GM12878 (cell line): ENCODE measurements at regions not wholly inside any gene's neighbourhood (a gene's known extent, or its start where the extent isn't known, plus 50 kb on each side); places are given as distances from the start of the nearest gene placed in this dataset.

ENCODE experiments used
- ATAC-seq: fragments of 200-7000 bp; cut with Tn5 transposase; 3 replicates; pipeline ENCODE4 v1.9.1; 2020; ENCODE audit warnings: mild to moderate bottlenecking, moderate library complexity
- BruUV-seq: library from RNA; stranded (reverse); fragments of 400-500 nt; replicated peaks from 2 replicates; lab custom pipeline; 2021; lab: Mats Ljungman, UMichigan
- CTCF ChIA-PET: fragments of 300-600 bp; sonication (Branson Sonifier 250); formaldehyde crosslinking; extraction: SDS; loops from one replicate; lab custom pipeline; 2021; ENCODE audit warnings: inconsistent platforms; lab: Yijun Ruan, JAX
- POLR2A ChIA-PET: fragments of 350-600 bp; formaldehyde crosslinking; extraction: SDS; loops from one replicate; lab custom pipeline; 2021; ENCODE audit warnings: inconsistent platforms; lab: Charles Lee
- RAD21 ChIA-PET: fragments of 300-600 bp; sonication (Branson Sonifier 250); formaldehyde crosslinking; loops from one replicate; lab custom pipeline; 2023; ENCODE audit warnings: antibody characterized with exemption; ENCODE audit not compliant: unreplicated experiment; lab: Charles Lee
- SMC1A ChIA-PET: fragments of 300-600 bp; sonication (Branson Sonifier 250); formaldehyde crosslinking; loops from one replicate; lab custom pipeline; 2023; ENCODE audit not compliant: unreplicated experiment, uncharacterized antibody; lab: Charles Lee
- DNase-seq: peaks from one replicate; pipeline ENCODE4 v3.0.0-alpha.2; 2011; ENCODE audit warnings: low read depth, low spot score
- FAIRE-seq: peaks from 3 replicates; lab custom pipeline; 2011; peaks lifted over from hg19 to GRCh38; lab: Jason Lieb, UNC
- H2AFZ ChIP-seq: 2 replicates; pipeline ENCODE4 v1.6.0; 2011; ENCODE audit warnings: low read depth, low read length, control low read depth; ENCODE audit not compliant: control insufficient read depth
- H3K27ac ChIP-seq: 2 replicates; pipeline ENCODE4 v1.5.1; 2011; ENCODE audit warnings: control low read depth; ENCODE audit not compliant: control insufficient read depth, insufficient read depth
- H3K27me3 ChIP-seq, 2 experiments: replicated peaks in 1 of 2; 2 replicates each; pipeline versions ENCODE4 v1.6.0 to v1.6.1; 2011; ENCODE audit warnings: low read length in 1 of 2; ENCODE audit not compliant: control insufficient read depth in 2 of 2, insufficient read depth in 2 of 2
- H3K36me3 ChIP-seq, 2 experiments: 2 replicates each; pipeline ENCODE4 v1.5.1; 2011; ENCODE audit warnings: low read length in 1 of 2; ENCODE audit not compliant: control insufficient read depth in 2 of 2, insufficient read depth in 2 of 2
- H3K4me1 ChIP-seq: 2 replicates; pipeline ENCODE4 v1.6.1; 2011; ENCODE audit warnings: mild to moderate bottlenecking, low read length, moderate library complexity, mixed read lengths; ENCODE audit not compliant: control insufficient read depth, insufficient read depth
- H3K4me2 ChIP-seq: 2 replicates; pipeline ENCODE4 v1.6.0; 2011; ENCODE audit warnings: control low read depth; ENCODE audit not compliant: control insufficient read depth, insufficient read depth
- H3K4me3 ChIP-seq: fragments of 200-600 bp; sonication (generic); 2 replicates; pipeline ENCODE4 v1.5.1; 2016
- H3K79me2 ChIP-seq: 2 replicates; pipeline ENCODE4 v1.6.0; 2011; ENCODE audit warnings: low read length; ENCODE audit not compliant: control insufficient read depth, insufficient read depth
- H3K9ac ChIP-seq: 2 replicates; pipeline ENCODE4 v1.8.0; 2011; ENCODE audit warnings: low read length, control low read depth, mixed read lengths; ENCODE audit not compliant: control insufficient read depth, insufficient read depth
- H3K9me3 ChIP-seq: replicated peaks from 3 replicates; pipeline ENCODE4 v1.5.1; 2011; ENCODE audit warnings: mild to moderate bottlenecking, low read length; ENCODE audit not compliant: control insufficient read depth, insufficient read depth
- H4K20me1 ChIP-seq: 2 replicates; pipeline ENCODE4 v1.6.0; 2011; ENCODE audit not compliant: control insufficient read depth, insufficient read depth
- BACH1 ChIP-seq: fragments of 450-650 bp; IDR thresholded peaks from 2 replicates; pipeline ENCODE4 v1.6.1; 2017; ENCODE audit warnings: mild to moderate bottlenecking, borderline replicate concordance
- CREM ChIP-seq: IDR thresholded peaks from 2 replicates; pipeline ENCODE4 v1.6.1; 2014; ENCODE audit warnings: antibody characterized with exemption, low read depth
- EED ChIP-seq: sonication (generic); IDR thresholded peaks from 2 replicates; pipeline ENCODE4 v1.6.1; 2016; ENCODE audit warnings: antibody characterized with exemption, low read depth
- EZH2 ChIP-seq: IDR thresholded peaks from 2 replicates; pipeline ENCODE4 v1.6.1; 2012; ENCODE audit warnings: low read depth, mild to moderate bottlenecking, control low read depth, inconsistent platforms, low read length, borderline replicate concordance; ENCODE audit not compliant: control insufficient read depth
- HDGF ChIP-seq: fragments of 450-650 bp; IDR thresholded peaks from 2 replicates; pipeline ENCODE4 v1.6.1; 2016; ENCODE audit warnings: antibody characterized with exemption
- MYB ChIP-seq: fragments of 150-350 bp; IDR thresholded peaks from 2 replicates; pipeline ENCODE4 v1.6.1; 2014; ENCODE audit warnings: mild to moderate bottlenecking, low read depth, low read length, borderline replicate concordance
- NFYA ChIP-seq: IDR thresholded peaks from 2 replicates; pipeline ENCODE4 v1.6.1; 2011; ENCODE audit warnings: low read depth, mild to moderate bottlenecking, low read length, improper control_type of control experiment, borderline replicate concordance
- NR2C1 ChIP-seq: fragments of 450-650 bp; IDR thresholded peaks from 2 replicates; pipeline ENCODE4 v1.6.1; 2017; ENCODE audit warnings: antibody characterized with exemption, mild to moderate bottlenecking, moderate library complexity
- PAX5 ChIP-seq: IDR thresholded peaks from 2 replicates; pipeline ENCODE4 v1.6.1; 2011; ENCODE audit warnings: low read depth, low read length, borderline replicate concordance
- PAX8 ChIP-seq: fragments of 450-650 bp; IDR thresholded peaks from 2 replicates; pipeline ENCODE4 v1.6.1; 2017; ENCODE audit warnings: mild to moderate bottlenecking, moderate library complexity
- RAD21 ChIP-seq: IDR thresholded peaks from 2 replicates; pipeline ENCODE4 v1.6.1; 2011; ENCODE audit warnings: mild to moderate bottlenecking, low read depth, low read length, moderate library complexity; ENCODE audit not compliant: insufficient read depth
- RB1 ChIP-seq: fragments of 450-650 bp; formaldehyde crosslinking; IDR thresholded peaks from 2 replicates; pipeline ENCODE4 v1.6.1; 2017; ENCODE audit warnings: mild to moderate bottlenecking, borderline replicate concordance
- SKIL ChIP-seq: fragments of 450-650 bp; IDR thresholded peaks from 2 replicates; pipeline ENCODE4 v1.6.1; 2017; ENCODE audit warnings: mild to moderate bottlenecking, low read depth, inconsistent platforms; ENCODE audit not compliant: poor library complexity, severe bottlenecking
- SUZ12 ChIP-seq: fragments of 200-600 bp; sonication (generic); IDR thresholded peaks from one replicate; pipeline ENCODE4 v1.6.1; 2018; ENCODE audit warnings: antibody characterized with exemption, mild to moderate bottlenecking; ENCODE audit not compliant: unreplicated experiment
- TCF7 ChIP-seq: IDR thresholded peaks from 2 replicates; pipeline ENCODE4 v1.6.1; 2014; ENCODE audit warnings: antibody characterized with exemption, borderline replicate concordance
- ZZZ3 ChIP-seq: IDR thresholded peaks from 2 replicates; pipeline ENCODE4 v1.6.1; 2011; ENCODE audit warnings: low read depth; ENCODE audit not compliant: control insufficient read depth, insufficient read length
- WGBS: methylation state at CpG from one replicate; pipeline ENCODE4 v1.1.6; 2016; ENCODE audit warnings: low lambda C conversion rate; ENCODE audit not compliant: insufficient replicate concordance, insufficient coverage; ENCODE audit errors: missing lambda C conversion rate; 5-methylcytosine and 5-hydroxymethylcytosine counted together
- in situ Hi-C: fragments of 300-500 bp; cut with MboI; formaldehyde crosslinking; loops from 9 replicates; pipeline ENCODE4 v1.14.3; 2018; ENCODE audit warnings: mixed read lengths
- intact Hi-C: fragments of 100-400 bp; cut with micrococcal nuclease; formaldehyde crosslinking; loops from one replicate; pipeline ENCODE4 v1.14.2; 2022; ENCODE audit not compliant: unreplicated experiment
- TF ChIP-seq, protein P1 (sequence below): IDR thresholded peaks from 2 replicates; pipeline ENCODE4 v1.6.1; 2011; ENCODE audit warnings: mild to moderate bottlenecking, low read depth, low read length, moderate library complexity; ENCODE audit not compliant: insufficient replicate concordance
- TF ChIP-seq, protein P2 (sequence below): fragments of 450-650 bp; IDR thresholded peaks from 2 replicates; pipeline ENCODE4 v1.6.1; 2017; ENCODE audit warnings: mild to moderate bottlenecking, moderate library complexity

DNA sequence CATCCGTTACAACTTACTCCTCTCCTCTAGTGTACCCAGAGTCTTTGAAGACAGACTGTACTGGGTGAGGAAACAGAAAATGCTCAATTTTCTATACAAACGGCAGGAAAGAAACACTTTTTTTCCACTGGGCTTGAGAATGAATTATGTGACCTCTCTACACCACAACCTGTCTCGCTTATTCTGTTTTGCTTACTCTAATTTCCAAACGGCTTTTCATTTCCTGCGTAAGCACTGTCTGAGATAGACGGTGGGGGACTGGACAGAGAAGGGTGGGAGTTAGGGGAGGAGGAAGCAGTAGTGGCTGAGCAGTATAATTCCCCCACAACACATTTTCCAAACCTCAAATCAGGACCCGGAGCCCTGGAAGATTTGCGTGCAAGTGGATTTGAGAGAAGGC lies 191.4 kb upstream of the SDK2 start (continued):
- TF ChIP-seq, protein P1, sequence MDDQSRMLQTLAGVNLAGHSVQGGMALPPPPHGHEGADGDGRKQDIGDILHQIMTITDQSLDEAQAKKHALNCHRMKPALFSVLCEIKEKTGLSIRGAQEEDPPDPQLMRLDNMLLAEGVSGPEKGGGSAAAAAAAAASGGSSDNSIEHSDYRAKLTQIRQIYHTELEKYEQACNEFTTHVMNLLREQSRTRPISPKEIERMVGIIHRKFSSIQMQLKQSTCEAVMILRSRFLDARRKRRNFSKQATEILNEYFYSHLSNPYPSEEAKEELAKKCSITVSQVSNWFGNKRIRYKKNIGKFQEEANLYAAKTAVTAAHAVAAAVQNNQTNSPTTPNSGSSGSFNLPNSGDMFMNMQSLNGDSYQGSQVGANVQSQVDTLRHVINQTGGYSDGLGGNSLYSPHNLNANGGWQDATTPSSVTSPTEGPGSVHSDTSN: no peak

- POLR2A ChIA-PET: no interaction called here
- Histone ChIP-seq H3K4me1 (no peaks in the 10 kb centered on the region), H4K20me1 (no peaks in the 10 kb centered on the region), H3K9ac (no peak overlapping the region), H3K27ac (no peak overlapping the region), H3K9me3 (peaks cover 2% of the 10 kb centered on the region; the same call in 1 of the 3 replicates), H3K4me3 (no peak overlapping the region), H3K27me3 (no peaks in the 10 kb centered on the region), H3K4me2 (no peak overlapping the region), H2AFZ (no peak overlapping the region), H3K36me3 (no peaks in the 10 kb centered on the region), H3K79me2 (no peaks in the 10 kb centered on the region)
- no TSS peak for BruUV-seq
- no peak for TF ChIP-seq RB1
- no peak for TF ChIP-seq TCF7
- TF ChIP-seq HDGF: no peak
- TF ChIP-seq PAX8: no peak
- no peak for TF ChIP-seq CREM
- no peak for TF ChIP-seq SKIL
- TF ChIP-seq EED: no peak
- no peak for TF ChIP-seq SUZ12
- no peak for TF ChIP-seq ZZZ3
- no peak for TF ChIP-seq EZH2
- no peak for TF ChIP-seq MYB
- no peak for TF ChIP-seq NR2C1
- no peak for TF ChIP-seq BACH1
- TF ChIP-seq, protein P2, sequence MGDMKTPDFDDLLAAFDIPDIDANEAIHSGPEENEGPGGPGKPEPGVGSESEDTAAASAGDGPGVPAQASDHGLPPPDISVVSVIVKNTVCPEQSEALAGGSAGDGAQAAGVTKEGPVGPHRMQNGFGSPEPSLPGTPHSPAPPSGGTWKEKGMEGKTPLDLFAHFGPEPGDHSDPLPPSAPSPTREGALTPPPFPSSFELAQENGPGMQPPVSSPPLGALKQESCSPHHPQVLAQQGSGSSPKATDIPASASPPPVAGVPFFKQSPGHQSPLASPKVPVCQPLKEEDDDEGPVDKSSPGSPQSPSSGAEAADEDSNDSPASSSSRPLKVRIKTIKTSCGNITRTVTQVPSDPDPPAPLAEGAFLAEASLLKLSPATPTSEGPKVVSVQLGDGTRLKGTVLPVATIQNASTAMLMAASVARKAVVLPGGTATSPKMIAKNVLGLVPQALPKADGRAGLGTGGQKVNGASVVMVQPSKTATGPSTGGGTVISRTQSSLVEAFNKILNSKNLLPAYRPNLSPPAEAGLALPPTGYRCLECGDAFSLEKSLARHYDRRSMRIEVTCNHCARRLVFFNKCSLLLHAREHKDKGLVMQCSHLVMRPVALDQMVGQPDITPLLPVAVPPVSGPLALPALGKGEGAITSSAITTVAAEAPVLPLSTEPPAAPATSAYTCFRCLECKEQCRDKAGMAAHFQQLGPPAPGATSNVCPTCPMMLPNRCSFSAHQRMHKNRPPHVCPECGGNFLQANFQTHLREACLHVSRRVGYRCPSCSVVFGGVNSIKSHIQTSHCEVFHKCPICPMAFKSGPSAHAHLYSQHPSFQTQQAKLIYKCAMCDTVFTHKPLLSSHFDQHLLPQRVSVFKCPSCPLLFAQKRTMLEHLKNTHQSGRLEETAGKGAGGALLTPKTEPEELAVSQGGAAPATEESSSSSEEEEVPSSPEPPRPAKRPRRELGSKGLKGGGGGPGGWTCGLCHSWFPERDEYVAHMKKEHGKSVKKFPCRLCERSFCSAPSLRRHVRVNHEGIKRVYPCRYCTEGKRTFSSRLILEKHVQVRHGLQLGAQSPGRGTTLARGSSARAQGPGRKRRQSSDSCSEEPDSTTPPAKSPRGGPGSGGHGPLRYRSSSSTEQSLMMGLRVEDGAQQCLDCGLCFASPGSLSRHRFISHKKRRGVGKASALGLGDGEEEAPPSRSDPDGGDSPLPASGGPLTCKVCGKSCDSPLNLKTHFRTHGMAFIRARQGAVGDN: no peak
- no peak for TF ChIP-seq RAD21
- no peak for TF ChIP-seq NFYA
- TF ChIP-seq PAX5: no peak
- RAD21 ChIA-PET: no interaction called here
- 30% methylated on average over 5 of the region's 5 CpGs for WGBS
- CTCF ChIA-PET: no interaction called here
- intact Hi-C loops (no loop called here), in situ Hi-C loops (no loop called here)
- SMC1A ChIA-PET: no interaction called here
- no peak for FAIRE-seq
- ATAC-seq: no peak
- no peak for DNase-seq
Measured at GRCh38 chr17:73838815-73839214, 194.6 kb upstream of the SDK2 start.
